CD4-positive, alpha-beta T cell treated with Interleukin-12 subunit alpha and Interleukin-12 subunit beta, for 1 hour (primary cell): ENCODE measurements at regions not wholly inside any gene's neighbourhood (a gene's known extent, or its start where the extent isn't known, plus 50 kb on each side); places are given as distances from the start of the nearest gene placed in this dataset.
"Not testable (repeated sequence)": the region's sequence is repeated elsewhere in the genome, so short reads cannot be mapped to it uniquely, and the experiment has no call there.

ENCODE experiments used
- DNase-seq: peaks from one replicate; pipeline ENCODE4 v3.0.0-alpha.2; 2020

- no peak for DNase-seq
Observed at GRCh38 chr10:123221418-123221817, 67.2 kb downstream of the BUB3 start.

DNA sequence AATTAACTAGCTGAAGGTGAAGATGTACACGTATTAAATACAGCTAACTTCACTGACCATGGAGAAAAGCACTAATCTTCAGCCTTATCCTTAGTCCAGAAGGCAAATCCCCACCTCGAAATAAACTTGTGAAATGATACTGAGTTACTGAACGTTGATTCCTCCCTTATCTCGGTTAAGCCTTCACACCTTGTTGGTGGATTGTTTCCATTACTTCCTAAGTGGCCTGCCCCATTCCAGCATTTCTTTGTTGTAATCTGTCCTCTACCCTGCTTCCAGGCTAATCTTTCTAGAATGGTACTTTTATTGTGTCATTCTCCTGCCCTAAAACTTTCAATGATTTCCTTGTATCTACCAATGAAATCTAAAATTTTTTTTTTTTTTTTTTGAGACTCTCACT, 68.6 kb downstream of the BUB3 start:
- no peak for DNase-seq

DNA sequence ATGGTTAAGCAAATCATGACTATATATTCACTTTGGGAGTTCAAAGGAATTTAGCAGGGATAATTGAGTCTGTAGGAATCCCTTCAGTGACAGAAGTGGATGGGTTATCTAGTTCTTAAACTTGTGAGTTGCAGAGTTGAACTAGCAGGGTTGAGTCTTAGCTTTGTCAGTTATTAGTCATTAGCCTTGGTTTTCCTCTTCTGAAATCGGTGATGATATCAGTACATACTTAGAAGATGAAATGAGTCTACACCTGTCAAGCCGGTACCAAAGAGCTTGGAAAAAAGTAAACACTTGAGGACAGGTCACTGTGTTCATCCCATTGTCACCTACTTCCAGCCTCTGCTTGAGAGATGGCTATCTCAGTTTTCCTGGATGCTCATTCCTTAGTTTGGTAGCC, 73.5 kb downstream of the BUB3 start:
- no peak for DNase-seq

GRCh38 chr10:123229927-123230630, 75.9 kb downstream of the BUB3 start:
- DNase-seq, result no peak

- not testable (repeated sequence) for DNase-seq
Observed at GRCh38 chr10:123232879-123233278, 78.7 kb downstream of the BUB3 start.

DNA sequence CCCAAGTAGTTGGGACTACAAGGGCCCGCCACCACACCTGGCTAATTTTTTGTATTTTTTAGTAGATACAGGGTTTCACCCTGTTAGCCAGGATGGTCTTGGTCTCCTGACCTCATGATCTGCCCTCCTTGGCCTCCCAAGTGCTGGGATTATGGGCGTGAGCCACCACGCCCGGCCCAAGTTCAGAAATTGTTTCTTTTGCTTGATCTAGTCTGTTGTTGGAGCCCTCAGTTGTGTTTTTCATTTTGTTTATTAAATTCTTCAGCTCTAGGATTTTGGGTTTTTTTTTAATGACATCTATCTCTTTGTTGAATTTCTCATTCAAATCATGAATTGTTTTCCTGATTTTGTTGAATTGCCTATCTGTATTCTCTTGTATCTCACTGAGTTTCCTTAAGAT, 80.8 kb downstream of the BUB3 start:
- not testable (repeated sequence) for DNase-seq

DNA sequence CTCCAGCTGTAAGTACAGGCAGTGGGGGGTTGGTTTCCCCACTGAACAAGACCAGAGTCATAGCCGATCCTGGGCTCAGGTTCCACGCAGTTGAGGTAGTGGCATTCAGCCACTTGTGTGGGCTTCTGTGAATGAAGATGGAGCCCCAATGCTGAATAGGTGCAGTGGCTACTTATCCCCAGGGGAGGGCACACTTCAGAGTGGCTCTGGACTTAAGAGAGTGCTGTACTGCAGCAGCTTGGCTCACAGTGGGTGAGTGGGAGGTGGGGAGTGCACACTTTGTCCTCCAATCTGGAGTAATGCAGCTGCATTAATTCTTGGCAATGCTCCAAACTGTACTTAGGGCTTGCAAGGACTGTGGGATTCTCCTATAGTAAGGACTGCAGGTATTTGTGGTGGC, 81.9 kb downstream of the BUB3 start:
- DNase-seq, result no peak

DNA sequence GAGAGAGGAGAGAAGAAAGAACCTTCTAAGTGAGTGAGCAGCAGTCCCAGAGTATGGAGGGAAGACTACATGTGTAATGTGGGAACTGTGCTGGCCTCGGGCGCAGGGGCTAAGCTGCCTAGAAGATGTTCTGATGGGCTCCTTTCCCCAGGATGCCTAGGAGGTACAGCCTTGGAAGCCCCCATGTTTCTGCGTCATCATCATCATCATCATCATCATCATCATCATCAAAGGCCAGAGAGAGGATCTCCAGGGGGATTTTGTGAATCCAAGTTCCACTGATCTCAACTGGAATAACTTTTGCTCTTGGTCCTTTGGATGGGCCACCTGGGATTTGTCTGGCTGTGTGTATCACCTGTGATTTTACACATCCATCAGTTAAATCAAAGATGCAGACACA, 86.0 kb downstream of the BUB3 start:
- no peak for DNase-seq

GRCh38 chr10:123240776-123241175, 86.6 kb downstream of the BUB3 start:
- no peak for DNase-seq

GRCh38 chr10:123241391-123242141, 87.4 kb downstream of the BUB3 start:
- DNase-seq, result peak; percentile 79

- DNase-seq, result no peak
Observed at GRCh38 chr10:123244747-123245146, 90.5 kb downstream of the BUB3 start.

GRCh38 chr10:123245264-123245663, 91.1 kb downstream of the BUB3 start:
- no peak for DNase-seq

- no peak for DNase-seq
Observed at GRCh38 chr10:123249894-123250293, 95.7 kb downstream of the BUB3 start.

- no peak for DNase-seq
Observed at GRCh38 chr10:123250640-123251039, 96.4 kb downstream of the BUB3 start.

GRCh38 chr10:123252779-123253178, 98.6 kb downstream of the BUB3 start:
- DNase-seq, result no peak

- not testable (repeated sequence) for DNase-seq
Observed at GRCh38 chr10:123254343-123254742, 100.1 kb downstream of the BUB3 start.

- no peak for DNase-seq
Observed at GRCh38 chr10:123257904-123258456, 103.8 kb downstream of the BUB3 start.

DNA sequence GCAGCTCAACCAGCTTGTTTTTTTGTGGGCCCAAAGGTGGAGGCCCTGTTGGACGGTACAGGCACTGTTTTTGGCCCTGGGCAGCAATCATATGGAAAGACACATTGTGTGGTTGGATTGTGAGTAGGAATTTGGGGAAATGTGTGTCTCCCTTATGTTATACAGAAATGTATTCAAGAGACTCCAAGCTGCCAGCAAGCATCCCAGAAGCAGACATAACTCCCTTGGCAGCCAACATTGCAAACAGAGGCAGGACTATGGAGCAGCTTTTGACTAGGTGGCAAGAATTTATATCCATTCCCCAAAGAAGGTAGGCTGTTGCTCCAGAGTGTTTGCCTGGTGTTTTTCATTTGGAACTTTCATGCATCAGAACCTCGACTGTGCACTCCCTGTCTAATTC, 104.9 kb downstream of the BUB3 start:
- DNase-seq, result no peak

GRCh38 chr10:123259791-123260190, 105.6 kb downstream of the BUB3 start:
- DNase-seq, result no peak

GRCh38 chr10:123262456-123262855, 108.3 kb downstream of the BUB3 start:
- no peak for DNase-seq

GRCh38 chr10:123266971-123267370, 112.8 kb downstream of the BUB3 start:
- DNase-seq, result no peak

DNA sequence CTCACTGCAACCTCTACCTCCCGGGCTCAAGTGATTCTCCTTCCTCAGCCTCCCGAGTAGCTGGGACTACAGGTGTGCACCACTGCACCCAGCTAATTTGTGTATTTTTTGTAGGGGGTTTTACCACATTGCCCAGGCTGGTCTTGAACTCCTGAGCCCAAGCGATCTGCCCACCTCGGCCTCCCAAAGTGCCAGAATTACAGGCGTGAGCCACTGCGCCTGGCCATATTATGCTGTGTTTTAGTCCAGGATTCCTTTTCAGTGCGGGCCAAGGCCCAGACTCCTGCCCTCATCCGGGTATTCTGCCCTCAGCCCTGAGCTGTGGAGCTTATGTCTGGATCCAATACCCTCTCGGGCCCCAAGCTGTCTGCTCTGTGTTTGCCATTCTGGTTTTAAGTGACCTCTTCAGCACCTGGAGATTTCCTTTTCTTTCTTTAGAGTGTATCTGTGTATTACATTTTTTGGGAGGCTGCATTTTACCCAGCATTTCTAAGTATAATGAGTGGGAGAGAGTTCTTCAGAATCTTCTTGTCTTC, 114.9 kb downstream of the BUB3 start:
- no peak for DNase-seq

DNA sequence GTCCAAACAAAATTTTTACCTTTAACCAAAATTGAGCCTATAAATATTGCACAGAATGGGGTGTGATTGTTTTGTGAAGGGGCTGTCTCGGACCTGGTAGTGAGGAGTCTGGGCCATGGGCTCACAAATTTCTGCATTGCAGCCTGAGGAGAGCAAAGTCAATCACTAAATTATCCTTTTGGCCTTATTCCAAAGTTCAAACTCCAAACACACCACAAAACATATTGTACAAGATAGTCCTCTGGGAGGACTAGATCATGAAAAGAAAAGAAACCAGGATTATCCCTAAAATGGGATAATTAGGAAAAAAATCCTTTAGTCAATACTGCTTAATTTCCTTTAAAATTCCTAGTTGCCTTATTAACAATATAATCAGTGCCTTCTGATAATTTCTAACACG, 115.5 kb downstream of the BUB3 start:
- DNase-seq, result no peak

- no peak for DNase-seq
Observed at GRCh38 chr10:123270221-123270620, 116.0 kb downstream of the BUB3 start.
